Pons (tissue), 1 donor: ENCODE measurements at regions not wholly inside any gene's neighbourhood (a gene's known extent, or its start where the extent isn't known, plus 50 kb on each side); places are given as distances from the start of the nearest gene placed in this dataset.

Experiments
- DNase-seq: peaks from one replicate; pipeline ENCODE4 v3.0.0-alpha.2; 2016; ENCODE audit warnings: low spot score

- DNase-seq, result no peak
These were observed 80.3 kb downstream of the NXPE2 start for GRCh38 chr11:114758627-114759026.

- DNase-seq, result peak; percentile 56
These were observed 84.1 kb downstream of the NXPE2 start for GRCh38 chr11:114762408-114762807.

GRCh38 chr11:114764563-114764962, 86.2 kb downstream of the NXPE2 start:
- no peak for DNase-seq

- no peak for DNase-seq
These were observed 92.8 kb downstream of the NXPE2 start for GRCh38 chr11:114771172-114771571.

GRCh38 chr11:114773541-114774338, 95.4 kb downstream of the NXPE2 start:
- DNase-seq, result no peak

GRCh38 chr11:114774599-114775361, 96.5 kb downstream of the NXPE2 start:
- peak; percentile 73 for DNase-seq

- no peak for DNase-seq
These were observed 97.7 kb downstream of the NXPE2 start for GRCh38 chr11:114775875-114776621.

GRCh38 chr11:114776956-114777355, 98.6 kb downstream of the NXPE2 start:
- no peak for DNase-seq

- no peak for DNase-seq
These were observed 100.9 kb downstream of the NXPE2 start for GRCh38 chr11:114779189-114779588.

GRCh38 chr11:114782650-114783310, 104.5 kb downstream of the NXPE2 start:
- no peak for DNase-seq

GRCh38 chr11:114783805-114784204, 105.5 kb downstream of the NXPE2 start:
- DNase-seq, result no peak

- DNase-seq, result no peak
These were observed 105.9 kb downstream of the NXPE2 start for GRCh38 chr11:114784216-114784615.

- no peak for DNase-seq
These were observed 106.6 kb downstream of the NXPE2 start for GRCh38 chr11:114784891-114785290.

- DNase-seq, result no peak
These were observed 107.5 kb downstream of the NXPE2 start for GRCh38 chr11:114785820-114786219.

GRCh38 chr11:114787126-114787525, 108.8 kb downstream of the NXPE2 start:
- DNase-seq, result no peak

GRCh38 chr11:114790910-114791309, 112.6 kb downstream of the NXPE2 start:
- no peak for DNase-seq

GRCh38 chr11:114794048-114794684, 115.8 kb downstream of the NXPE2 start:
- DNase-seq, result no peak

GRCh38 chr11:114796954-114797721, 118.8 kb downstream of the NXPE2 start:
- DNase-seq, result no peak

GRCh38 chr11:114799476-114799875, 121.1 kb downstream of the NXPE2 start:
- peak; percentile 37 for DNase-seq

GRCh38 chr11:114801773-114802172, 123.4 kb downstream of the NXPE2 start:
- no peak for DNase-seq

GRCh38 chr11:114802878-114803277, 124.6 kb downstream of the NXPE2 start:
- no peak for DNase-seq
